Astrocyte (in vitro differentiated cells and primary cell): ENCODE measurements at regions not wholly inside any gene's neighbourhood (a gene's known extent, or its start where the extent isn't known, plus 50 kb on each side); places are given as distances from the start of the nearest gene placed in this dataset.

Experiments used
- EZH2 ChIP-seq: IDR thresholded peaks from 2 replicates; pipeline ENCODE4 v1.6.1; 2012; ENCODE audit warnings: mild to moderate bottlenecking, low read length, inconsistent platforms; ENCODE audit not compliant: insufficient read depth
- TF ChIP-seq, protein P1 (sequence below): IDR thresholded peaks from 2 replicates; pipeline ENCODE4 v1.5.1; 2011; ENCODE audit warnings: low read depth, mild to moderate bottlenecking, inconsistent platforms, low read length, moderate library complexity; ENCODE audit not compliant: insufficient read depth

DNA sequence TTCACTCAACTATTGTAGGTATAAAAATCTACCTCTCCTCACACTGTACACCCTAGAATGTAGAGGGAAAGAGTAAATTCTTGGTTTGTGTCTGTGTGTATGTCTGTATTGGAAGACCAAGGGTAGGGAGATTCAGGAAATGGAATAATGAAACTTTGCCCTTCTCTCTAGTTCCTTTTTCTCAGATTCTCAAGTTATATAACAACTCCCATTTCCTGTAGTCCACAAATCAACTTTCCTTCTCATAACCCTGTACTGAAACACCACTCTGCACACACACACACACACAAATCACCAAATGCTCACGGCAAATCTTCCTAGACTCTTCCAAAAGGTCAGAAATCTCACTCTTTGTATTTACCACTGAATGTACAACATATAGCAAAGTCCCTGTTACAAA lies 824.5 kb upstream of the DIAPH2 start:
- TF ChIP-seq, protein P1, sequence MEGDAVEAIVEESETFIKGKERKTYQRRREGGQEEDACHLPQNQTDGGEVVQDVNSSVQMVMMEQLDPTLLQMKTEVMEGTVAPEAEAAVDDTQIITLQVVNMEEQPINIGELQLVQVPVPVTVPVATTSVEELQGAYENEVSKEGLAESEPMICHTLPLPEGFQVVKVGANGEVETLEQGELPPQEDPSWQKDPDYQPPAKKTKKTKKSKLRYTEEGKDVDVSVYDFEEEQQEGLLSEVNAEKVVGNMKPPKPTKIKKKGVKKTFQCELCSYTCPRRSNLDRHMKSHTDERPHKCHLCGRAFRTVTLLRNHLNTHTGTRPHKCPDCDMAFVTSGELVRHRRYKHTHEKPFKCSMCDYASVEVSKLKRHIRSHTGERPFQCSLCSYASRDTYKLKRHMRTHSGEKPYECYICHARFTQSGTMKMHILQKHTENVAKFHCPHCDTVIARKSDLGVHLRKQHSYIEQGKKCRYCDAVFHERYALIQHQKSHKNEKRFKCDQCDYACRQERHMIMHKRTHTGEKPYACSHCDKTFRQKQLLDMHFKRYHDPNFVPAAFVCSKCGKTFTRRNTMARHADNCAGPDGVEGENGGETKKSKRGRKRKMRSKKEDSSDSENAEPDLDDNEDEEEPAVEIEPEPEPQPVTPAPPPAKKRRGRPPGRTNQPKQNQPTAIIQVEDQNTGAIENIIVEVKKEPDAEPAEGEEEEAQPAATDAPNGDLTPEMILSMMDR = no peak
- no peak for TF ChIP-seq EZH2
